ENCODE measurements at regions not wholly inside any gene's neighbourhood (a gene's known extent, or its start where the extent isn't known, plus 50 kb on each side); places are given as distances from the start of the nearest gene placed in this dataset.

DNA sequence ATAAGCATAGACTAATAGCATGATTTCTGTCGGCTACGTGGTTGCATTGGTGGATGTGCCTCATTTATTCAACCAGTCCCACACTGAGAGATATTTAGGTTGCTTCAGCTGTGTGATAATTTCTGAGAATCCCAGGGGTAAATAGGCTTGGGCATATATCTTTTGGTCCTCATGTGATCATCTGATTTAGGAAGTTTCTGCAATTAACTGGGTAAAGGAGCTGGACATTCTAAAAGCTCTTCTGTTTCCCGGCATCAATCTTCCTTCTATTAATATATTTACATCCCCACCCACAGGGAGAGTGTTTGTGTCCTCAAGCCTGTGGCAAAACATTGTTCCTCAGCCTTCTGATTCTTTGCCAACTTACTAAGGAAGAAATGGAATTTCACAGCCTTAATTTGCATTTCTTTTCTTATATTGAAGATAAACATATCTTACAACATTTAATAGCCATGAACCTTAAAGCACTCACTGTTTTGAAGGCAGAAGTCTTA lies 431.6 kb downstream of the RFC3 start:
- TF ChIP-seq, protein P1, sequence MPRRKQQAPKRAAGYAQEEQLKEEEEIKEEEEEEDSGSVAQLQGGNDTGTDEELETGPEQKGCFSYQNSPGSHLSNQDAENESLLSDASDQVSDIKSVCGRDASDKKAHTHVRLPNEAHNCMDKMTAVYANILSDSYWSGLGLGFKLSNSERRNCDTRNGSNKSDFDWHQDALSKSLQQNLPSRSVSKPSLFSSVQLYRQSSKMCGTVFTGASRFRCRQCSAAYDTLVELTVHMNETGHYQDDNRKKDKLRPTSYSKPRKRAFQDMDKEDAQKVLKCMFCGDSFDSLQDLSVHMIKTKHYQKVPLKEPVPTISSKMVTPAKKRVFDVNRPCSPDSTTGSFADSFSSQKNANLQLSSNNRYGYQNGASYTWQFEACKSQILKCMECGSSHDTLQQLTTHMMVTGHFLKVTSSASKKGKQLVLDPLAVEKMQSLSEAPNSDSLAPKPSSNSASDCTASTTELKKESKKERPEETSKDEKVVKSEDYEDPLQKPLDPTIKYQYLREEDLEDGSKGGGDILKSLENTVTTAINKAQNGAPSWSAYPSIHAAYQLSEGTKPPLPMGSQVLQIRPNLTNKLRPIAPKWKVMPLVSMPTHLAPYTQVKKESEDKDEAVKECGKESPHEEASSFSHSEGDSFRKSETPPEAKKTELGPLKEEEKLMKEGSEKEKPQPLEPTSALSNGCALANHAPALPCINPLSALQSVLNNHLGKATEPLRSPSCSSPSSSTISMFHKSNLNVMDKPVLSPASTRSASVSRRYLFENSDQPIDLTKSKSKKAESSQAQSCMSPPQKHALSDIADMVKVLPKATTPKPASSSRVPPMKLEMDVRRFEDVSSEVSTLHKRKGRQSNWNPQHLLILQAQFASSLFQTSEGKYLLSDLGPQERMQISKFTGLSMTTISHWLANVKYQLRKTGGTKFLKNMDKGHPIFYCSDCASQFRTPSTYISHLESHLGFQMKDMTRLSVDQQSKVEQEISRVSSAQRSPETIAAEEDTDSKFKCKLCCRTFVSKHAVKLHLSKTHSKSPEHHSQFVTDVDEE (CRISPR knock-in tag; IDR thresholded peaks at IDR 0.05), result no peak
- TF ChIP-seq BACH2 (CRISPR knock-in tag; IDR thresholded peaks at IDR 0.05; ENCODE audit: borderline replicate concordance), result no peak
- TF ChIP-seq, protein P2, sequence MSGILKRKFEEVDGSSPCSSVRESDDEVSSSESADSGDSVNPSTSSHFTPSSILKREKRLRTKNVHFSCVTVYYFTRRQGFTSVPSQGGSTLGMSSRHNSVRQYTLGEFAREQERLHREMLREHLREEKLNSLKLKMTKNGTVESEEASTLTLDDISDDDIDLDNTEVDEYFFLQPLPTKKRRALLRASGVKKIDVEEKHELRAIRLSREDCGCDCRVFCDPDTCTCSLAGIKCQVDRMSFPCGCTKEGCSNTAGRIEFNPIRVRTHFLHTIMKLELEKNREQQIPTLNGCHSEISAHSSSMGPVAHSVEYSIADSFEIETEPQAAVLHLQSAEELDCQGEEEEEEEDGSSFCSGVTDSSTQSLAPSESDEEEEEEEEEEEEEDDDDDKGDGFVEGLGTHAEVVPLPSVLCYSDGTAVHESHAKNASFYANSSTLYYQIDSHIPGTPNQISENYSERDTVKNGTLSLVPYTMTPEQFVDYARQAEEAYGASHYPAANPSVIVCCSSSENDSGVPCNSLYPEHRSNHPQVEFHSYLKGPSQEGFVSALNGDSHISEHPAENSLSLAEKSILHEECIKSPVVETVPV (CRISPR knock-in tag; IDR thresholded peaks at IDR 0.05), result no peak
- TF ChIP-seq, protein P3, sequence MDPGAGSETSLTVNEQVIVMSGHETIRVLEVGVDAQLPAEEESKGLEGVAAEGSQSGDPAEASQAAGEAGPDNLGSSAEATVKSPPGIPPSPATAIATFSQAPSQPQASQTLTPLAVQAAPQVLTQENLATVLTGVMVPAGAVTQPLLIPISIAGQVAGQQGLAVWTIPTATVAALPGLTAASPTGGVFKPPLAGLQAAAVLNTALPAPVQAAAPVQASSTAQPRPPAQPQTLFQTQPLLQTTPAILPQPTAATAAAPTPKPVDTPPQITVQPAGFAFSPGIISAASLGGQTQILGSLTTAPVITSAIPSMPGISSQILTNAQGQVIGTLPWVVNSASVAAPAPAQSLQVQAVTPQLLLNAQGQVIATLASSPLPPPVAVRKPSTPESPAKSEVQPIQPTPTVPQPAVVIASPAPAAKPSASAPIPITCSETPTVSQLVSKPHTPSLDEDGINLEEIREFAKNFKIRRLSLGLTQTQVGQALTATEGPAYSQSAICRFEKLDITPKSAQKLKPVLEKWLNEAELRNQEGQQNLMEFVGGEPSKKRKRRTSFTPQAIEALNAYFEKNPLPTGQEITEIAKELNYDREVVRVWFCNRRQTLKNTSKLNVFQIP (CRISPR knock-in tag; IDR thresholded peaks at IDR 0.05; ENCODE audit: borderline replicate concordance, low read depth), result no peak
- TF ChIP-seq ZFP3 (CRISPR knock-in tag; IDR thresholded peaks at IDR 0.05), result no peak
- no peak for TF ChIP-seq ZFP30 (CRISPR knock-in tag; IDR thresholded peaks at IDR 0.05)
- TF ChIP-seq ESRRG (CRISPR knock-in tag; IDR thresholded peaks at IDR 0.05), result no peak
- TF ChIP-seq CSDC2 (CRISPR knock-in tag; IDR thresholded peaks at IDR 0.05), result no peak
- TF ChIP-seq ZC3H10 (CRISPR knock-in tag; IDR thresholded peaks at IDR 0.05), result no peak
- TF ChIP-seq RARB (CRISPR knock-in tag; IDR thresholded peaks at IDR 0.05), result no peak
- no peak for TF ChIP-seq ARNTL (CRISPR knock-in tag; IDR thresholded peaks at IDR 0.05; ENCODE audit: borderline replicate concordance, low read depth)
- TF ChIP-seq ZNF70 (CRISPR knock-in tag; IDR thresholded peaks at IDR 0.05), result no peak
- TF ChIP-seq PPARA (CRISPR knock-in tag; IDR thresholded peaks at IDR 0.05; ENCODE audit: borderline replicate concordance), result no peak
- TF ChIP-seq SNAI2 (CRISPR knock-in tag; IDR thresholded peaks at IDR 0.05), result no peak
- ATAC-seq, result no peak

DNA sequence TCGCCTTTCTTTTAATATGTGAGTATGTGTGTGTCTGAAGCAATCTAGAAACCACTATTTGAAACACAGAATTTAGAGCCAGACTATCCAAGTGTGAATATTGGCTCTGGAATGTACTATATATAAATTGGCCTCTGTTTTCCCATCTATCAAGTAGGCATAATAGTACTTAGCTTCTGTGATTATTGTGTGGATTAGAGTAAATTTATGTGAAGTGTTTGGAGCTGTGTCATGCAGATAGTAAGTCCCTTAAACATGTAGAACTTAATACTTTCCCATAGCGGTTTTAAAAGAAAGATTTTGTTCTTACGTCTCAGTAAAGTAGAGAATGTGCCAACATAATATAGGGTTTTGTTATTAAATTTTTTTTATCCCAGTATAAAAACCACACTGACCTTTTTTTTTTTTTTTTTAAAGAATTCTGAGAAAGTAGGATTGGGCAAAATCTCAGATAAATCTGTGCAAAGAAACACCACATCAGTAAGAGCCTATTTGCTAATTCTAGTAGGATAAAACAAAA lies 432.3 kb downstream of the RFC3 start:
- TF ChIP-seq TOX (CRISPR knock-in tag; IDR thresholded peaks at IDR 0.05; ENCODE audit: borderline replicate concordance) (no peak), ZFP30 (CRISPR knock-in tag; IDR thresholded peaks at IDR 0.05) (no peak), SNAI2 (CRISPR knock-in tag; IDR thresholded peaks at IDR 0.05) (no peak), ZNF8 (CRISPR knock-in tag; IDR thresholded peaks at IDR 0.05) (no peak), ZC3H10 (CRISPR knock-in tag; IDR thresholded peaks at IDR 0.05) (no peak), BACH2 (CRISPR knock-in tag; IDR thresholded peaks at IDR 0.05; ENCODE audit: borderline replicate concordance) (no peak)
- TF ChIP-seq, protein P2 (CRISPR knock-in tag; IDR thresholded peaks at IDR 0.05), result no peak
- TF ChIP-seq, protein P1 (CRISPR knock-in tag; IDR thresholded peaks at IDR 0.05), result no peak
- ATAC-seq, result no peak

DNA sequence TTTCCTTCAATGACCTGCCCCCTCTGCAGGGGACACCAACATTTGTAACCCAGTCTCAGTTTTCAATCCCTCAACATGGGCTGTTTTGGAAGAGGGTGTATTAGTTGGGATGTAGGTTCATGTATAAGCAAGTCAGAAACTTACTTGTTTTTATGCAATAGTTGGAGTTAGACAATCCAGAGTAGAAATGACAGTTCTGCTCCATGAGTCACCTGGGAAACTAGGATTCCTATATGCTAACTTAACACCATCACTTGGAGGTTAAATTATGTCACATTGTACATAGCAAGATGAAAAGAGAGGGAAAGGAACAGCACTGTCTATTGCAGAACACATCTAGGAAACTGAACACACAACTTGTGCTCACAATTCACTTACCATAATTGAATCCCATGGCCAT lies 436.4 kb downstream of the RFC3 start:
- TF ChIP-seq ISL1 (CRISPR knock-in tag; IDR thresholded peaks at IDR 0.05) (no peak), RARB (CRISPR knock-in tag; IDR thresholded peaks at IDR 0.05) (no peak), ZNF565 (CRISPR knock-in tag; conservative IDR thresholded peaks at IDR 0.05; ENCODE audit: low read depth) (no peak), TCF4 (CRISPR knock-in tag; IDR thresholded peaks at IDR 0.05; ENCODE audit: borderline replicate concordance) (no peak), ARNTL (CRISPR knock-in tag; IDR thresholded peaks at IDR 0.05; ENCODE audit: borderline replicate concordance, low read depth) (no peak)
- TF ChIP-seq, protein P3 (CRISPR knock-in tag; IDR thresholded peaks at IDR 0.05; ENCODE audit: borderline replicate concordance, low read depth), result no peak
- TF ChIP-seq, protein P4, sequence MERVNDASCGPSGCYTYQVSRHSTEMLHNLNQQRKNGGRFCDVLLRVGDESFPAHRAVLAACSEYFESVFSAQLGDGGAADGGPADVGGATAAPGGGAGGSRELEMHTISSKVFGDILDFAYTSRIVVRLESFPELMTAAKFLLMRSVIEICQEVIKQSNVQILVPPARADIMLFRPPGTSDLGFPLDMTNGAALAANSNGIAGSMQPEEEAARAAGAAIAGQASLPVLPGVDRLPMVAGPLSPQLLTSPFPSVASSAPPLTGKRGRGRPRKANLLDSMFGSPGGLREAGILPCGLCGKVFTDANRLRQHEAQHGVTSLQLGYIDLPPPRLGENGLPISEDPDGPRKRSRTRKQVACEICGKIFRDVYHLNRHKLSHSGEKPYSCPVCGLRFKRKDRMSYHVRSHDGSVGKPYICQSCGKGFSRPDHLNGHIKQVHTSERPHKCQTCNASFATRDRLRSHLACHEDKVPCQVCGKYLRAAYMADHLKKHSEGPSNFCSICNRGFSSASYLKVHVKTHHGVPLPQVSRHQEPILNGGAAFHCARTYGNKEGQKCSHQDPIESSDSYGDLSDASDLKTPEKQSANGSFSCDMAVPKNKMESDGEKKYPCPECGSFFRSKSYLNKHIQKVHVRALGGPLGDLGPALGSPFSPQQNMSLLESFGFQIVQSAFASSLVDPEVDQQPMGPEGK (CRISPR knock-in tag; IDR thresholded peaks at IDR 0.05; ENCODE audit: borderline replicate concordance), result no peak

More for the DNA sequence above, 436.4 kb downstream of the RFC3 start:
- ATAC-seq, result no peak

Data from SK-N-SH treated with all-trans-retinoic acid at 6 μM for 48 hours (cell line).